Thyroid gland (tissue), 4 donors: ENCODE measurements at regions not wholly inside any gene's neighbourhood (a gene's known extent, or its start where the extent isn't known, plus 50 kb on each side); places are given as distances from the start of the nearest gene placed in this dataset.

ENCODE experiments used
- POLR2A ChIP-seq, 2 donors: fragments of 450-650 bp; IDR thresholded peaks; one replicate each; pipeline ENCODE4 v1.6.1; 2017; ENCODE audit warnings: antibody characterized with exemption in 2 of 2, mild to moderate bottlenecking in 2 of 2, moderate library complexity in 1 of 2
- TF ChIP-seq, protein P1 (sequence below), 6 experiments: fragments of 200-600 bp in 3 of 6; fragments of 450-650 bp in 3 of 6; sonication (generic) in 3 of 6; IDR thresholded peaks; one replicate each; pipeline ENCODE4 v1.5.1; 2016 to 2019; ENCODE audit warnings: antibody characterized with exemption in 6 of 6, mild to moderate bottlenecking in 2 of 6, inconsistent platforms in 1 of 6, moderate library complexity in 1 of 6

DNA sequence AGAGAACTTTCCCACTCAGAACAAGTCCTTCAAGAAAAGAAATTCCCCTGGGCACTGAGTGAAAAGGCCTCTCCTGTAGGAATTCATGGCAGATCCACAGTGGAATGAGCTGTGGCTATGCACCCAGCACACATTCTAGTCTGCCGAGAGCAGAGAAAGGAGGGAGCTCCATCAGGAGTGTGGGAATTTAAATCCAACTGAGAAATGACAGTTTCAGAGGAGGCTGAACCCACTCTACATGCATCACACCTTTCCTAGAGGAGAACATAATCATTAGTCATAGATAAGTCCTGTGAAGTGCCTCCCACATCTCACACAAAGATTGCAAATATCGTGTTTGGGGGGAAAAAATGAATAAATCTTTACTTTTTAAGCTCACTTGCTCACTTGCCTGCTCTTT is 530.2 kb upstream of the HTR1E start:
- no peak for TF ChIP-seq POLR2A (IDR thresholded peaks at IDR 0.05)
- TF ChIP-seq, protein P1, sequence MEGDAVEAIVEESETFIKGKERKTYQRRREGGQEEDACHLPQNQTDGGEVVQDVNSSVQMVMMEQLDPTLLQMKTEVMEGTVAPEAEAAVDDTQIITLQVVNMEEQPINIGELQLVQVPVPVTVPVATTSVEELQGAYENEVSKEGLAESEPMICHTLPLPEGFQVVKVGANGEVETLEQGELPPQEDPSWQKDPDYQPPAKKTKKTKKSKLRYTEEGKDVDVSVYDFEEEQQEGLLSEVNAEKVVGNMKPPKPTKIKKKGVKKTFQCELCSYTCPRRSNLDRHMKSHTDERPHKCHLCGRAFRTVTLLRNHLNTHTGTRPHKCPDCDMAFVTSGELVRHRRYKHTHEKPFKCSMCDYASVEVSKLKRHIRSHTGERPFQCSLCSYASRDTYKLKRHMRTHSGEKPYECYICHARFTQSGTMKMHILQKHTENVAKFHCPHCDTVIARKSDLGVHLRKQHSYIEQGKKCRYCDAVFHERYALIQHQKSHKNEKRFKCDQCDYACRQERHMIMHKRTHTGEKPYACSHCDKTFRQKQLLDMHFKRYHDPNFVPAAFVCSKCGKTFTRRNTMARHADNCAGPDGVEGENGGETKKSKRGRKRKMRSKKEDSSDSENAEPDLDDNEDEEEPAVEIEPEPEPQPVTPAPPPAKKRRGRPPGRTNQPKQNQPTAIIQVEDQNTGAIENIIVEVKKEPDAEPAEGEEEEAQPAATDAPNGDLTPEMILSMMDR (IDR thresholded peaks at IDR 0.05), result no peak
